Stimulated activated CD8-positive, alpha-beta memory T cell treated with anti-CD3 and anti-CD28 coated beads, Interleukin-4, amount 100 ng/mL, for 4 hours (primary cell): ENCODE measurements at regions not wholly inside any gene's neighbourhood (a gene's known extent, or its start where the extent isn't known, plus 50 kb on each side); places are given as distances from the start of the nearest gene placed in this dataset.
"Not testable (repeated sequence)": the region's sequence is repeated elsewhere in the genome, so short reads cannot be mapped to it uniquely, and the experiment has no call there.

Experiments
- DNase-seq, 2 donors: peaks; one replicate each; pipeline ENCODE4 v3.0.0-alpha.2; 2020; ENCODE audit warnings: low read depth in 2 of 2, low spot score in 1 of 2

DNA sequence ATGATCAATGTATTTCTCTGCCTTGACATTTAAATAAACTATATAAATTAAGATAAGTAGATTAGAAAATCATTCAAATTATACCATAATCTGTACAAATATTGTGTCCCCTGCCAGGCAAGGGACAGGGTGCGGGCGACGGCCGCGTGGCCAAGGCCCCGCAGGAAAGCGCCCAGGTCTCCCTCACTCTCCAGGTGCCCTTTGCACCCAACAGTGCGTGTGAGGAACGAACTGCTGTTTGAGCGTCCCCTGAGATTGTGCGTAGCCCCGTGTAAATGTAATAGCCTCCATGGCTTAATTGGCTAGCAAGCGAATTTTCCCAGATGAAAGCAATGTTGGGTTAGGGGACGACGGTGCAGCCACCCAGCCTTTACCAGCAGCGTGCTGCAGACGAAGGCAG lies 161.4 kb downstream of the SYT15 start:
- DNase-seq = not testable (repeated sequence)

- DNase-seq = not testable (repeated sequence)
Observed at GRCh38 chr10:46749003-46749402, 162.2 kb upstream of the PTPN20 start.

- not testable (repeated sequence) for DNase-seq
Observed at GRCh38 chr10:46749470-46749869, 161.8 kb upstream of the PTPN20 start.

- DNase-seq = not testable (repeated sequence)
Observed at GRCh38 chr10:46753763-46754162, 157.5 kb upstream of the PTPN20 start.

DNA sequence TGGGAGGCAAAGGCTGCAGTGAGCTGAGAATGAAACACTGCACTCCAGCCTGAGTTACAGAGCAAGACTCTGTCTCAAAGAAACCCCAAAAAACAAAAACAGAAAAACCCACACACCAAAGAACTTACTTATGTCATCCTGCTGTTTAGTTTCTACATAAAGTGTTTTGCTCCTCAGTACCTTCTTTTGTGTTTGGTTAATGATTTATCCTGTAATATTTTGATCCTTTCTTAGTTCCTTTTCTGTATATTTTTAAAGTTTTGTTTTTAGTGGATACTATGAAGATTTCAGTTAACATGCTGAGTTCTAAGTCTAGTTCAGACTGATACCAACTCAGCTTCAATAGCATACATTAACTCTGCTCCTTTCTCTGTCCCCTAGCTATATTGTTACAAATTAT lies 149.8 kb upstream of the PTPN20 start:
- not testable (repeated sequence) for DNase-seq

DNA sequence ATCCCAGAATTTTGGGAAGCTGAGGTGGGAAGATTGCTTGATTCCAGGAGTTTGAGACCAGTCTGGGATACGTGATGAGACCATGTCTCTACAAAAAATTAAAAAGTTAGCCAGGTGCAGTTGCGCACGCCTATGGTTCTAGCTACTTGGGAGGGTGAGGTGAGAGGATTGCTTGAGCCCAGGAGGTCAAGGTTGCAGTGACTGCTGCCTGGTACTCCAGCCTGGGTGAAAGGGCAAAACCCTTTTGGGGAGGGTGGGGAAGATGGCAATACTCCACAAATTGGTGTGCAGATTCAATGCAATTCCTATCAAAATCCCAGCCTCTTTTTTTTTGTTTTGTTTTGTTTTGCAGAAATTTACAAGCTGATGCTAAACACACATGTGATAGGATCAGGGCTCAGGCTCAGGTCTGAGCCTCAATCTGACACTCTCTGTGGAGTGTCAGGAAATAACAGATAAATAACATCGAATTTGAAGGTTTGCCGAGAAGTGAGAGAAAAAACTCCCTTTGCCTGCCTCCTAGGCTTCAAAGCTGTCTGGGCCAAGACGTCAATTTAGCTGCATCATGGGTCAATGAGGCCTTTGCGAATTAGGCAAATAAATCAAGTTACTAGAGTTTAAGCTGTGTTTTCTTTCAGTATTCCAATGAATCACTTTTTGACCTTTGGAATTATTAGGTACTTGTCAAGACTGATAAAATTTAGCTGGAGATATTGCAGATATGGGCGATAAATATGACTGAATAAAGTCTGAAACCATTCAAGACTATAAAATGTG lies 142.5 kb upstream of the PTPN20 start:
- DNase-seq = not testable (repeated sequence)

- DNase-seq = not testable (repeated sequence)
Observed at GRCh38 chr10:46773178-46773896, 137.9 kb upstream of the PTPN20 start.

GRCh38 chr10:46773897-46774236 lies 137.4 kb upstream of the PTPN20 start:
- DNase-seq = not testable (repeated sequence)

- DNase-seq = not testable (repeated sequence)
Observed at GRCh38 chr10:46774366-46774765, 136.9 kb upstream of the PTPN20 start.

DNA sequence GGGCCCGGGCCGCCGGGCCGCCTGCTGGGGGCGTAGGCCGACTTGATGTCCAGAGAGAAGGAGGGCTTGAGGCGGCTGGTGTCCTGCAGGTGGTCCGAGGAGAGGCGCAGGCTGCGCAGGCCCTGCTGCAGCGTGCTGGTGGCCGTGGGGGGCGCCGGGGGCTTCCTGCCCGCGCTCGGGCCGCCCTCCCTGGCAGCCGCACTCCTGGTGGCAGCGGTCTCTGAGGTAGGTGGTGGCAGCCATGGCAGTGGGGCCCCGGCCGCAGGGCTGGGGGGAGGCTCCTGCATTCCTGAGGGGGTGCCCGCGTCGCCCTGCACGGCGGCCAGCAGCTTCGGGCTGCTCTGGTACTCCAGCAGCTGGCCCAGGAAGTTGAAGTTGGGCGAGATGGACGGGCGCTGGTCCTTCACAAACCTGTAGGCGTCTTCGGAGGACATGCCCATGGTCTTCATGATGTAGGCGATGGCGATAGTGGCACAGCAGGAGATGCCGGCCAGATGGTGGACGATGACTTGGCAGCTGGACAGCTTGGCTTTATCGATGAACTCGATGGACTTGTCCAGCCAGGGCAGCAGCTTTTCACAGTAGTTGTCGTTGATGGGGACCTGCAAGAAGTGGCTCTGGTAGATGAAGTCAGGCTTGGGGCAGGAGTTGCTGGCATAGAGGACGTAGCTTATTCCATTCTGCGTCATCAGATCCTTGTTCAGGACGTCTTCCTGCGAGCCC lies 136.1 kb upstream of the PTPN20 start:
- DNase-seq = not testable (repeated sequence)

DNA sequence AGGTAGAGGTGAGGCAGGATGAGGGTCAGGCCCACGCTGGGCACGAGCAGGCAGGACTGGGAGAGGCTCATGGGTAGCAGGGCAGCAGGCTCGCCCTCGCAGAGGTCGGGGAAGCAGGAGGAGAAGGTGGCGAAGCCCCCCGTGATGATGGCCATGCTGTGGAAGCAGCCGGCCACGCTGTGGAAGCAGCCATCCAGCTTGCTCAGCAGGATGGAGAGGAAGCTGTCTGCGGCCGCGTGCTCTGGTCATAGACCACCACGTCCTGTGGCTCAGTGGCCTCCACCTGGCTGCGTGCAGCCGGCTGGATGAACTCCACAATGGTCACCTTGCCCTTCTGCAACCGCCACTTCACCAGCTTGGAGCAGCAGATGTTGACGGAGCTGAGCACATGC lies 135.6 kb upstream of the PTPN20 start:
- not testable (repeated sequence) for DNase-seq

DNA sequence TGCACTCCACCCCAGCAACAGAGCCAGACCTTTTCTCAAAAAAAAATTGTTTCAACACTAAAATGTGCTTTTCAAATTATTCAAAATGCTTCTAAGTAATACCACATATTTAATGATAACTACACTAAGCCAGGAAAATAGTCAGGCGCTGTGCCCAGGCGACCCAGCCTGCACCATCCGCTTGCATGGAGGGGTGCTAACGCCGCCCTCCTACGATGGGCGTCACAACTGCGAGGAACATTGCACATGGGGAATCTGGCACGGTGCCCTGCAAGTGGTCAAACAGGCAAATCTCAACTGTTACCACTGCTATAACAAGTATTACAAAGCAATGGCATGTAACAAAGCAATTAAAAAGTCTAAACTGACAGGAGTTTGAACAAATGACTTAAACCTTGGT lies 131.7 kb upstream of the PTPN20 start:
- not testable (repeated sequence) for DNase-seq

DNA sequence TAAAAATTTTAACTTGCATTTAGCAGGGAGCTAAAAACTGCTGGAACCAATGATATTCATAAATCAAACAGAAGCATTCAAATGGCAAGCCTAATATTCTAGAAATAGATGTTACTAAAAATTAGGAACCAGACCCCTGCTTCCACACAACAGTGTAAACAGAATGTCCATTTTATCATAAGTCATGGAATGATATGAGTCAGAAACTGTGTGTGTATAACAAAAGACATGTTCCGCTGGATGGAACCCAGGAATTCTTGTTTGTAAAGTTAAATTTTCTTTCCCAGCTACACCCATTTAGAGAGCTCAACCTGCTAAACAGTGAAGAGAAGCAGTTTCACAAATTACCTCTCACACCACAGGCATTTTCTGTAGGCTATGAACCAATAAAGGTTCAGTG lies 131.1 kb upstream of the PTPN20 start:
- not testable (repeated sequence) for DNase-seq

DNA sequence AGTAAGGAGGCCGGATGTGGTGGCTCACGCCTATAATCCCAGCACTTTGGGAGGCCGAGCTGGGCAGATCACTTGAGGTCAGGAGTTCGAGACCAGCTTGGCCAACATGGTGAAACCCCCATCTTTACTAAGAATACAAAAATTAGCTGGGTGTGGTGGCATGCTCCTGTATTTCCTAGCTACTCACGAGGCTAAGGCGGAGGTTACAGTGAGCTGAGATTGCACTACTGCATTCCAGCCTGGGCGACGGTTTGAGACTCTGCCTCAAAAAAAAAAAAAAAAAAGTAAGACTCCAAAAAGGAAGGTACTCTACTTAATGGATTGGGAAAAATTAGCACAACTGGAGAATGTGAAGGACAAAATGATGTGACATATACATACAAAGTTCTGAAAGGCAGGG lies 130.2 kb upstream of the PTPN20 start:
- DNase-seq = not testable (repeated sequence)

GRCh38 chr10:46782001-46782874 lies 129.0 kb upstream of the PTPN20 start:
- DNase-seq = not testable (repeated sequence)

DNA sequence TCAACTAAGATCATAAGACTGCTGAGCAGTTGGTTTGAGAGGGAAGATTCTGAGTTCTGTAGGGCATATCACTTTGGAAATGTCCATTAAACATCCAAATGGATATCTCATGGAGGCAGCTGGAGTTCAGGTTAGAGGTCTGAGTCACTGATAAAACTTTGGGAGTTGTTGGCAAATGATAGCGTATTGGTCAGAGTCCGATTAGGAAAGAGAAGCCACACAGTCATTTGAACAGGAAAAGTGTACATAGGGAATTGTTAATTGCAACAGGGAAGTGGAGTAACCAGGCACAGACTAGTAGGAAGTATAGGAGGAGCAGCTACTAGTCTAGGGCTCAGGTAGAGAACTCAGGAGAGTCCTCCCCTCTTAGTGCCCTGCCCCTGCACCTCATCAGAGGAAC lies 126.6 kb upstream of the PTPN20 start:
- DNase-seq = not testable (repeated sequence)

- DNase-seq = not testable (repeated sequence)
Observed at GRCh38 chr10:46786125-46786517, 125.1 kb upstream of the PTPN20 start.

DNA sequence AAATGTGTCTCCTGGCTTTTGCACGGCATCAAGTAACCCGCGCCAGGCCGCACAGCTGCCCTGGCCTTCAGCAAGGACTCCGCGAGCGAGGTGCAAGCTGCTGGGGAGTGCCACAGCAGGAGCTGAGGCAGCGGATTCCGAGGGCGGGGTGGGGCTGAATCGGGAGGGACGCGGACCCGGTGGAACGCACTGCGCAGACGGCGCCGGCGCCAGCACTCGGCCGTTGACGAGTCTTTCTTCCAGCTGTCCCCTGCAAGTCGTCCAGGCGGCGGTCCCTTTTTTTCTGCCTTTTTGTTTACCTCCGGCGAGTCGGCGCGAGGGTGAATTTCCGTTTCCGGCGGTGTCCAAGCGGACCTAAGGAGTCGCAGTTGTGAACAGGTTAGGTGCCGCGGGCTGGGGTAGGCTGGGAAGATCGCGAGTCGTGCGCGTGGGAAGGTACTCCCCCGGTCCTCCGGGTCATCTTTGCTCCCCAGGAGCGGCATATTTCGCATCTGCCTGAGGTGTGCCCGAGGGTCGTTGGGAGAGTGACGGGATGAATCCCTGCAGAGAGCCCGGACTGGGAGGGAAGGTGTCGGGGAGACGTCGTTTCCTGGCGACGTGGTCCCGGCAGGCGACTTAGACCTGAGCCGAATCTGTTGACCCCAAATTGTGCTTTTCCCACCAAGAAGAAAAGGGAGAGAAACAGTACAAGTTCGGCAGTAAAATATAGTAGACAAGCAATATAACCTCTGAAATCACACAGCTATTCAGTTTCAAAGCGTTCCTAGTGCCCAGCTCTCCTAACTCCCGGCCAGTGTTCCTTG lies 124.5 kb upstream of the PTPN20 start:
- DNase-seq = peak in 1 of 2 donors; percentile 32

GRCh38 chr10:46787321-46787615 lies 124.0 kb upstream of the PTPN20 start:
- DNase-seq = no peak

DNA sequence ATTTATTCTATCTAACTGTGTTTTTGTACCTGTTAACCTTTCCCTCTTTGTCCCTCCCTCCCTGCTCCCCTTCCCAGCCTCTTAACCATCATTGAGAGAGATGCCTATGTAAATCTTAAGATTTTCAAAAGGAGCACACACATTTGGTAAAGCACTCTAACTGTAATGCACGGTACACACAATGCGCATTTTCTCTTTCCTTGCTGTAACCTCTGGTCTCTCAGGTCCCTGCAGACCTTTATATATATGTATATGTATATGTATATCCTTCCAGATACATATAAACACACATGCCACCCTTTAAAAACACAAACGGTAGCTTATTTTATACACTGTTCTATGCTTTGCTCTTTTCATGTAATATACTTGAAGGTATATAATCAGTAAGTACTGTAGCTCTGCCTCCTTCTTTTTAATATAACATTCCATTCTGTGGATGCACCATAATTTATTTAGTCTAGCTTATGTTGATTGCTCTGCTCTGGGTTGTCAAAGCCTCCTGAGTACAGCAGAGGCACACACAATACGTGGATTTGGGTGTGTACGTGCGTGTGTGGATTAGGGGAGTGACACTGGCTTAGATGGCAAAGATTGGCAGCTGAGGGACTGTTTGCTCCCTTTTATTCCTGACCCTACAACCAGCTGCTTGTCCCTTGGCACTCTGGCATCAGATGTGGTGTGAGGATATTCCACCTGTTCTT lies 118.4 kb upstream of the PTPN20 start:
- DNase-seq = not testable (repeated sequence)
